ENCODE measurements at regions not wholly inside any gene's neighbourhood (a gene's known extent, or its start where the extent isn't known, plus 50 kb on each side); places are given as distances from the start of the nearest gene placed in this dataset.
"Not testable (repeated sequence)": the region's sequence is repeated elsewhere in the genome, so short reads cannot be mapped to it uniquely, and the experiment has no call there.

GRCh38 chr2:91523751-91524150 lies 2832.3 kb downstream of the RPIA start:
- not testable (repeated sequence) for DNase-seq

- DNase-seq, result not testable (repeated sequence)
Measured at GRCh38 chr2:91525587-91525986, 2834.1 kb downstream of the RPIA start.

GRCh38 chr2:91526083-91526482 lies 2834.6 kb downstream of the RPIA start:
- DNase-seq, result not testable (repeated sequence)

- DNase-seq, result not testable (repeated sequence)
Measured at GRCh38 chr2:91527056-91527455, 2835.6 kb downstream of the RPIA start.

GRCh38 chr2:91527491-91528031 lies 2836.1 kb downstream of the RPIA start:
- not testable (repeated sequence) for DNase-seq

GRCh38 chr2:91528361-91528760 lies 2836.9 kb downstream of the RPIA start:
- DNase-seq, result not testable (repeated sequence)

- DNase-seq, result not testable (repeated sequence)
Measured at GRCh38 chr2:91536109-91536508, 2844.6 kb downstream of the RPIA start.

GRCh38 chr2:91536549-91537263 lies 2845.2 kb downstream of the RPIA start:
- DNase-seq, result not testable (repeated sequence)

GRCh38 chr2:91549316-91549715 lies 2857.8 kb downstream of the RPIA start:
- DNase-seq, result not testable (repeated sequence)

GRCh38 chr2:91558234-91558633 lies 2866.8 kb downstream of the RPIA start:
- not testable (repeated sequence) for DNase-seq

- not testable (repeated sequence) for DNase-seq
Measured at GRCh38 chr2:91559269-91559668, 2867.8 kb downstream of the RPIA start.

- DNase-seq, result not testable (repeated sequence)
Measured at GRCh38 chr2:91559886-91560614, 2868.6 kb downstream of the RPIA start.

- not testable (repeated sequence) for DNase-seq
Measured at GRCh38 chr2:91562184-91562583, 2870.7 kb downstream of the RPIA start.

GRCh38 chr2:91564700-91565099 lies 2873.2 kb downstream of the RPIA start:
- DNase-seq, result not testable (repeated sequence)

GRCh38 chr2:91565689-91566430 lies 2874.4 kb downstream of the RPIA start:
- DNase-seq, result not testable (repeated sequence)

- not testable (repeated sequence) for DNase-seq
Measured at GRCh38 chr2:91566611-91567010, 2875.1 kb downstream of the RPIA start.

- DNase-seq, result not testable (repeated sequence)
Measured at GRCh38 chr2:91567546-91568335, 2876.3 kb downstream of the RPIA start.

GRCh38 chr2:91568391-91569338 lies 2877.2 kb downstream of the RPIA start:
- DNase-seq, result not testable (repeated sequence)

GRCh38 chr2:91571239-91571923 lies 2879.9 kb downstream of the RPIA start:
- DNase-seq, result not testable (repeated sequence)

- DNase-seq, result not testable (repeated sequence)
Measured at GRCh38 chr2:91573018-91573417, 2881.5 kb downstream of the RPIA start.
